GF-D8 (cell line): ENCODE measurements at regions not wholly inside any gene's neighbourhood (a gene's known extent, or its start where the extent isn't known, plus 50 kb on each side); places are given as distances from the start of the nearest gene placed in this dataset.

ENCODE experiments used
- DNase-seq: peaks from one replicate; lab custom pipeline; 2025; lab: John Stamatoyannopoulos, UW

GRCh38 chr2:18253686-18254197 is 306.7 kb downstream of the RDH14 start:
- no peak for DNase-seq

GRCh38 chr2:18251486-18251885 is 309.0 kb downstream of the RDH14 start:
- DNase-seq = no peak

- DNase-seq = no peak
These were observed 313.0 kb downstream of the RDH14 start for GRCh38 chr2:18247282-18248110.

- no peak for DNase-seq
These were observed 315.1 kb downstream of the RDH14 start for GRCh38 chr2:18245375-18245774.

GRCh38 chr2:18244845-18245244 is 315.6 kb downstream of the RDH14 start:
- no peak for DNase-seq

- no peak for DNase-seq
These were observed 316.6 kb downstream of the RDH14 start for GRCh38 chr2:18243816-18244215.

GRCh38 chr2:18242716-18243115 is 317.7 kb downstream of the RDH14 start:
- DNase-seq = no peak

GRCh38 chr2:18238209-18238608 is 322.2 kb downstream of the RDH14 start:
- no peak for DNase-seq

- no peak for DNase-seq
These were observed 323.2 kb downstream of the RDH14 start for GRCh38 chr2:18237298-18237697.

- DNase-seq = no peak
These were observed 327.6 kb downstream of the RDH14 start for GRCh38 chr2:18232731-18233438.

- DNase-seq = no peak
These were observed 329.8 kb downstream of the RDH14 start for GRCh38 chr2:18230668-18231067.

- no peak for DNase-seq
These were observed 340.8 kb downstream of the RDH14 start for GRCh38 chr2:18219676-18220075.

- DNase-seq = no peak
These were observed 339.9 kb downstream of the KCNS3 start for GRCh38 chr2:18218160-18218933.

- no peak for DNase-seq
These were observed 336.5 kb downstream of the KCNS3 start for GRCh38 chr2:18214936-18215335.

- DNase-seq = no peak
These were observed 335.5 kb downstream of the KCNS3 start for GRCh38 chr2:18213986-18214385.

- DNase-seq = no peak
These were observed 331.6 kb downstream of the KCNS3 start for GRCh38 chr2:18209934-18210639.

- no peak for DNase-seq
These were observed 330.5 kb downstream of the KCNS3 start for GRCh38 chr2:18208956-18209355.

- DNase-seq = no peak
These were observed 322.3 kb downstream of the KCNS3 start for GRCh38 chr2:18200771-18201170.

GRCh38 chr2:18198677-18199076 is 320.2 kb downstream of the KCNS3 start:
- DNase-seq = no peak

GRCh38 chr2:18194161-18194560 is 315.7 kb downstream of the KCNS3 start:
- DNase-seq = no peak

- DNase-seq = no peak
These were observed 308.5 kb downstream of the KCNS3 start for GRCh38 chr2:18186816-18187613.
